ENCODE measurements at regions not wholly inside any gene's neighbourhood (a gene's known extent, or its start where the extent isn't known, plus 50 kb on each side); places are given as distances from the start of the nearest gene placed in this dataset.

GRCh38 chr11:32161293-32161692 lies 70.4 kb downstream of the RCN1 start:
- TF ChIP-seq TAF1 (IDR thresholded peaks at IDR 0.05; ENCODE audit: borderline replicate concordance, low read depth, low read length) (no peak), POLR2A (IDR thresholded peaks at IDR 0.05; ENCODE audit: low read depth, low read length) (no peak), POLR2AphosphoS5 (IDR thresholded peaks at IDR 0.05; ENCODE audit: low read depth, low read length) (no peak)
- no peak for DNase-seq (ENCODE audit: insufficient read length)
- no peak for FAIRE-seq

- no peak for TF ChIP-seq POLR2A (IDR thresholded peaks at IDR 0.05; ENCODE audit: low read depth, low read length)
- no peak for TF ChIP-seq TAF1 (IDR thresholded peaks at IDR 0.05; ENCODE audit: borderline replicate concordance, low read depth, low read length)
- DNase-seq (ENCODE audit: insufficient read length), result no peak
- FAIRE-seq, result no peak
Observed at GRCh38 chr11:32162351-32162750, 71.5 kb downstream of the RCN1 start.

- TF ChIP-seq POLR2A (IDR thresholded peaks at IDR 0.05; ENCODE audit: low read depth, low read length) (no peak), TAF1 (IDR thresholded peaks at IDR 0.05; ENCODE audit: borderline replicate concordance, low read depth, low read length) (no peak), POLR2AphosphoS5 (IDR thresholded peaks at IDR 0.05; ENCODE audit: low read depth, low read length) (no peak)
- FAIRE-seq, result no peak
- DNase-seq (ENCODE audit: insufficient read length), result no peak
Observed at GRCh38 chr11:32162906-32163305, 72.0 kb downstream of the RCN1 start.

GRCh38 chr11:32163557-32163956 lies 72.7 kb downstream of the RCN1 start:
- DNase-seq (ENCODE audit: insufficient read length) (no peak), FAIRE-seq (no peak)
- TF ChIP-seq POLR2A (IDR thresholded peaks at IDR 0.05; ENCODE audit: low read depth, low read length) (no peak), POLR2AphosphoS5 (IDR thresholded peaks at IDR 0.05; ENCODE audit: low read depth, low read length) (no peak)

GRCh38 chr11:32164836-32165235 lies 74.0 kb downstream of the RCN1 start:
- FAIRE-seq (no peak), DNase-seq (ENCODE audit: insufficient read length) (no peak)
- TF ChIP-seq POLR2A (IDR thresholded peaks at IDR 0.05; ENCODE audit: low read depth, low read length) (no peak), TAF1 (IDR thresholded peaks at IDR 0.05; ENCODE audit: borderline replicate concordance, low read depth, low read length) (no peak)

- FAIRE-seq, result no peak
- DNase-seq (ENCODE audit: insufficient read length), result no peak
- no peak for TF ChIP-seq POLR2AphosphoS5 (IDR thresholded peaks at IDR 0.05; ENCODE audit: low read depth, low read length)
- TF ChIP-seq TAF1 (IDR thresholded peaks at IDR 0.05; ENCODE audit: borderline replicate concordance, low read depth, low read length), result no peak
- TF ChIP-seq POLR2A (IDR thresholded peaks at IDR 0.05; ENCODE audit: low read depth, low read length), result no peak
Observed at GRCh38 chr11:32168924-32169323, 78.0 kb downstream of the RCN1 start.

- no peak for FAIRE-seq
- DNase-seq (ENCODE audit: insufficient read length), result no peak
- TF ChIP-seq POLR2AphosphoS5 (IDR thresholded peaks at IDR 0.05; ENCODE audit: low read depth, low read length), result no peak
- no peak for TF ChIP-seq TAF1 (IDR thresholded peaks at IDR 0.05; ENCODE audit: borderline replicate concordance, low read depth, low read length)
- TF ChIP-seq POLR2A (IDR thresholded peaks at IDR 0.05; ENCODE audit: low read depth, low read length), result no peak
Observed at GRCh38 chr11:32171445-32171844, 80.6 kb downstream of the RCN1 start.

GRCh38 chr11:32172041-32172847 lies 81.4 kb downstream of the RCN1 start:
- no peak for FAIRE-seq
- DNase-seq (ENCODE audit: insufficient read length), result no peak
- no peak for TF ChIP-seq POLR2AphosphoS5 (IDR thresholded peaks at IDR 0.05; ENCODE audit: low read depth, low read length)
- TF ChIP-seq TAF1 (IDR thresholded peaks at IDR 0.05; ENCODE audit: borderline replicate concordance, low read depth, low read length), result no peak
- no peak for TF ChIP-seq POLR2A (IDR thresholded peaks at IDR 0.05; ENCODE audit: low read depth, low read length)

GRCh38 chr11:32172848-32173834 lies 82.3 kb downstream of the RCN1 start:
- TF ChIP-seq POLR2A (IDR thresholded peaks at IDR 0.05; ENCODE audit: low read depth, low read length) (no peak), POLR2AphosphoS5 (IDR thresholded peaks at IDR 0.05; ENCODE audit: low read depth, low read length) (no peak), TAF1 (IDR thresholded peaks at IDR 0.05; ENCODE audit: borderline replicate concordance, low read depth, low read length) (no peak)
- no peak for DNase-seq (ENCODE audit: insufficient read length)
- peak; percentile 87 for FAIRE-seq

- TF ChIP-seq POLR2AphosphoS5 (IDR thresholded peaks at IDR 0.05; ENCODE audit: low read depth, low read length), result no peak
- TF ChIP-seq TAF1 (IDR thresholded peaks at IDR 0.05; ENCODE audit: borderline replicate concordance, low read depth, low read length), result no peak
- no peak for TF ChIP-seq POLR2A (IDR thresholded peaks at IDR 0.05; ENCODE audit: low read depth, low read length)
- no peak for DNase-seq (ENCODE audit: insufficient read length)
- FAIRE-seq, result no peak
Observed at GRCh38 chr11:32173977-32174376, 83.1 kb downstream of the RCN1 start.

- FAIRE-seq (peak; percentile 96), DNase-seq (ENCODE audit: insufficient read length) (peak; percentile 33)
- no peak for TF ChIP-seq POLR2A (IDR thresholded peaks at IDR 0.05; ENCODE audit: low read depth, low read length)
- TF ChIP-seq POLR2AphosphoS5 (IDR thresholded peaks at IDR 0.05; ENCODE audit: low read depth, low read length), result no peak
- TF ChIP-seq TAF1 (IDR thresholded peaks at IDR 0.05; ENCODE audit: borderline replicate concordance, low read depth, low read length), result no peak
Observed at GRCh38 chr11:32176223-32176934, 85.5 kb downstream of the RCN1 start.
